Motor neuron (in vitro differentiated cells): ENCODE measurements at regions not wholly inside any gene's neighbourhood (a gene's known extent, or its start where the extent isn't known, plus 50 kb on each side); places are given as distances from the start of the nearest gene placed in this dataset.

Experiments used
- ATAC-seq, 8 experiments: fragments of 200-7000 bp; cut with Tn5 transposase; replicated peaks in 6 of 8; 2 replicates each; pipeline ENCODE4 v1.8.0; 2021; ENCODE audit warnings: mild to moderate bottlenecking in 8 of 8, moderate library complexity in 8 of 8
- H3K27ac ChIP-seq, 2 donors: fragments of 250-450 bp; sonication (Bioruptor Pico); 2 replicates each; pipeline ENCODE4 v1.9.0; 2021; ENCODE audit warnings: antibody characterized with exemption in 2 of 2, mild to moderate bottlenecking in 2 of 2, moderate library complexity in 1 of 2
- H3K4me1 ChIP-seq, 2 donors: fragments of 250-450 bp; sonication (Bioruptor Pico); replicated peaks in 1 of 2; 2 replicates each; pipeline ENCODE4 v1.6.1; 2021; ENCODE audit warnings: antibody characterized with exemption in 2 of 2, mild to moderate bottlenecking in 2 of 2, moderate library complexity in 1 of 2
- H3K4me3 ChIP-seq, 5 donors: fragments of 250-450 bp; sonication (Bioruptor Pico); 2 replicates each; pipeline ENCODE4 v1.9.0; 2021; ENCODE audit warnings: antibody characterized with exemption in 5 of 5, mild to moderate bottlenecking in 5 of 5, moderate library complexity in 4 of 5
- WGBS, 10 experiments: fragments of 450-650 bp; shearing (Covaris generic); methylation state at CpG; one replicate each; pipeline ENCODE4 v1.0.0; 2022; 5-methylcytosine and 5-hydroxymethylcytosine counted together
- in situ Hi-C, 9 experiments: fragments of 400-800 bp; cut with MboI; loops; one replicate each; pipeline ENCODE4 v1.15.0; 2021; ENCODE audit warnings: low sequenced_read_pairs in 9 of 9, low pct_unique_long_range_greater_than_20kb in 2 of 9; ENCODE audit not compliant: unreplicated experiment in 9 of 9

DNA sequence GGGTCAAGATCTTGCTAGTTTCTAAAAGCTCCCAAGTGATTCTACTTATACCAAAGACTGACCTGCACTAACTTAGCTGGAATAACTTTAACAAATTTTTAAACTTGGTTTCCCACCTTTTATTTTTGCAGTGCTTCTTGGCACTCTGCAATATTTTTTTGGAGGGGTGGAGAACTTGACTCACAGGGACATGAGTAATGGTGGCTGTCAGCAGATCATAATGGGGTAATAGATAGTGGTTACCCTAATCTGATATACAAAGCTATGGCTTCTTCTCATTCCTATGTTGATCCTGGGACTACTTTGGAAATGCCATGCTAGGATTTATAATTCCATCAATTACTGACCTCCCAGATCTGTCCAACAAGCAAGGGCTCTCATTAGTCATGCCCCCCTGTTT lies 295.7 kb downstream of the GPAT3 start:
- in situ Hi-C loops = no loop called here
- Histone ChIP-seq H3K4me1 (peaks cover 22 to 24% of the 10 kb centered on the region in 2 donors), H3K4me3 (no peak overlapping the region), H3K27ac (no peak overlapping the region)
- ATAC-seq = peak in 4 of 8 experiments; percentile 16 to 80 (median 31)

DNA sequence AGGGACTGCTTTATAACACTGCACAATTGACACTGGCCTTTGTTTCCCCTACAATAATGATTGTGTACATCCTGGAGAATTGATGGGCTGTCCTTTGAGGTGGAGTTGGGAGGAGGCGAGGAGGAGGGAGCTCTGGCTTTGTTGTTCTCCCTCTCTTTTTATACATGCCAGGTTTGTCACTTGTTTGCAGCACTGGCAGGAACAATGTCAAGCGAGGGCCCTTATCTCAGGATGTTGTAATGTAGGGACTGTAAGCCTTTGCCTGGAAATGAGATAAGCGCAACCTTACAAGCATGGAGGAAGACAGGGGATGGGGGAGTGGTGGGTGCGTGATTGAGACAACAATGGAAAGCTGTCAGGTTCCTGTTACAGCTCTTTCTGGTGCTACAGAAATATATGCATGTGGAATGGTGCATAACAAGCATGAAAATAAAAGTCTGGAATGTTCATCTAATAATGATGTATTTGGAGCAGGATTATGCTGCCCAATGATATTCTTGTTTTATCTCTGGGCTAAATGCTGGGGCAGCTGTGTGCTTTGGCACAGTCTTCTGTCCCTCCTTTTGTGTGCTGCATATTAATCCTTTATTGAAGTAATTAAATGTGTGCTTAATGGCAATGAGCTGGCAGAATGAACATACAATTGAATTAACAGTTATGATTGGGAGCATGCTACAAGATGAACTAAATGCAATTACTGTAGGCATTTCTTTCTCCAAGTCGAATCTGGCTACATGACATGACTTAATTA lies 294.4 kb downstream of the GPAT3 start:
- 29 to 90% (median 76%) methylated on average over 1 to 4 of the region's 5 CpGs; no CpG with 5 or more reads in 3 of the 10 experiments for WGBS, 10 experiments
- Histone ChIP-seq H3K27ac (no peak overlapping the region), H3K4me1 (peaks cover 22 to 24% of the 10 kb centered on the region in 2 donors), H3K4me3 (no peak overlapping the region)
- in situ Hi-C loops = no loop called here
- ATAC-seq = peak in 5 of 8 experiments; percentile 61 to 78 (median 67)

DNA sequence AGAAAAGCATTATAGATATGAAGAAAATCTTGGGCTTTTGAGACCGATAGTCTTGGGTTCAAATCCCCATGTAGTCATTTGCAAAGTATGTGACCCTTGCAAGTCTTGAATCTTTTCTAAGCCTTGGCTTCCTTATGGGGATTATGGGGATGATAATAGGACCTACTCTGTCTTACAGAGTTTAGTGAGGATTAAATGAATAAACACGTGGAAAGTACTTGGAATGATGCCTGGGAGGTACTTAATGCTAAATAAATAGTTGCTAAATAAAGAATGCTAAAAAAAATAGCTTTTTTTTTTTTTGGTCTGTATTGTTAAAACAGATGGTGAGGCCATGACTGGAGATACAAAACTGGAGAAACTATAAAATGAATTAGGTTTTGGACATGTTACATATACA lies 292.7 kb downstream of the GPAT3 start:
- WGBS, 10 experiments = 0 to 100% (median 79%) methylated on average over 1 to 2 of the region's 2 CpGs
- Histone ChIP-seq H3K27ac (no peak overlapping the region), H3K4me1 (peaks cover 22 to 24% of the 10 kb centered on the region in 2 donors), H3K4me3 (no peak overlapping the region)
- no peak for ATAC-seq
- in situ Hi-C loops = no loop called here

DNA sequence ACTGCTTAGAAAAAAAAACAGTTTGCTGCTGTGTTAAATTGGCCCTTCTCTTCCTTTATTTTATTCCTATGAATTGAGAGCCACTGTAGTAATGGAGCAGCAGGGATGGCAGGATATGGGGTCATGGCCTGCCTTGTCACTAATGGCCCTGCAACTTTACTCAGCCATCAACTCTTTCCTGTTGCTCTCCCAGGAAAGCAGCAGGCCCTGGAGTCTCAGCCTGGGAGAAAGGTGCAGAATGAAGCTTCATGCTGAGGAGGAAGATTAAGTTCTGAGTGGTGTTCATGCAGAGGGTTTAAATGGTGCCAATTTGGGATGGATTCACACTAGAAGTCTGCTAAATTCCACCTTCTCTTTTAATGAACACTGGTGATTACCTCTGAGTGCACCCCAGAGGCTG lies 285.6 kb downstream of the GPAT3 start:
- ATAC-seq = no peak
- no peaks in the 10 kb centered on the region for H3K4me1 ChIP-seq
- H3K4me3 ChIP-seq = no peak overlapping the region
- no peak overlapping the region for H3K27ac ChIP-seq
- in situ Hi-C loops = no loop called here

DNA sequence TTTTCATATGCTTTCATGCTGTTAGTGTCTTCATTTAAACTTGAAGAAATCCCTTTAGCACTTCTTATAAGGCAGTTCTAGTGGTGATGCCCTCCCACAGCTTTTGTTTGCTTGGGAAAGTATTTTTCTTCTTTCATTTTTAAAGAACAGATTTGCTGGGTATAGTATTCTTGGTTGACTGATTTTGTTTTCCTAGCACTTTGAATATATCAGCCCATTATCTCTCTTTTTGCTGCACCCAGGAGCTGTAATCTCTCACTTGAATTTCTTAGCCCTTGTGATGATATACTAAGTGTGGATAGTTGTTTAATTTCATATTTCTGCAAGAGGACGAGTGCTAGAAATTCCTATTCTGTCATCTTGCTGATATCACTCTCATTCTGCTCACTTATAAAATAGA lies 283.7 kb downstream of the GPAT3 start:
- in situ Hi-C loops = no loop called here
- H3K4me1 ChIP-seq = no peaks in the 10 kb centered on the region
- no peak for ATAC-seq
- 9 to 100% (median 70%) methylated on average over 1 of the region's 1 CpG; no CpG with 5 or more reads in 4 of the 10 experiments for WGBS, 10 experiments
- H3K4me3 ChIP-seq = no peak overlapping the region
- H3K27ac ChIP-seq = no peak overlapping the region

DNA sequence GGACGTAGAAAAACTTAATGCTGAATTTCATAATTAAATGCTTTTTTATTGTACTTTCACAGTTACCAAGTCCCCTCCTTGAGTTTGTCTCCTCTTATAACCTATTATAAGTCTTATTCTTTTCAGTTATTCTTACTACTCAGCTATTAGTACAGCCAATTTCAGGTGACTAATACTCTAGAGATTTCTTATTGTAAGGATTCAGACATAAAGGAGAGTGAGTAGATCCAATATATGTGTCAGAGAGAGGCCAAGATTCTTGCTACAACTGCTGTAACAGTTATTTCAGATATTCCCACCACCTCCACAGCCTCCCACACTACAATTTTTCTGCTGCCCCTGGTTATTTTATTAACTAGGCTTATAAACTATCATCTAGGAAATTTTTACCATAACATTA lies 274.5 kb downstream of the GPAT3 start:
- 33 to 100% (median 100%) methylated on average over 1 of the region's 1 CpG; no CpG with 5 or more reads in 1 of the 10 experiments for WGBS, 10 experiments
- H3K27ac ChIP-seq = no peak overlapping the region
- H3K4me1 ChIP-seq = peaks cover 0 to 9% of the 10 kb centered on the region in 2 donors
- in situ Hi-C loops = no loop called here
- no peak for ATAC-seq
- no peak overlapping the region for H3K4me3 ChIP-seq

DNA sequence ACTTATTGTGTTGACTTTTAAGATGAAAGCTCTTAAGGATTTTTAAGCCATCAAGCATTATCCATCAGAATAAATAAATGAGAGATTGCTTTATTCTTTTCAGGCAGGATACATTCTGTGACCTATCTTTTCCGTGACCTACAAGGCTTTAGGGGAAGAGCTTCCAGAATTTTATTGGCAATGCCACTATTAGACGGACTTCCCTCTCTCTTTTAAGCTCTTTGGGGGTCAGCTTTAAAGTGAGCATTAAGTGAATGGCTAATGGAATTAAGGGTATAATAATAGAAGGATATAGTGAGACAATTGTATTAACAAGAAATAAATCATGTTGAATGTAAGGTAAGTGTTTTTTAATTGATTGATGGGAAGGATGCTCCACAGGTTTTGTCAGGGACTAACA lies 273.7 kb downstream of the GPAT3 start:
- Histone ChIP-seq H3K4me1 (peaks cover 0 to 9% of the 10 kb centered on the region in 2 donors), H3K4me3 (no peak overlapping the region), H3K27ac (no peak overlapping the region)
- in situ Hi-C loops = no loop called here
- WGBS, 10 experiments = 61 to 83% (median 74%) methylated on average over 1 to 2 of the region's 2 CpGs; no CpG with 5 or more reads in 2 of the 10 experiments
- peak in 4 of 8 experiments; percentile 36 to 86 (median 56) for ATAC-seq

DNA sequence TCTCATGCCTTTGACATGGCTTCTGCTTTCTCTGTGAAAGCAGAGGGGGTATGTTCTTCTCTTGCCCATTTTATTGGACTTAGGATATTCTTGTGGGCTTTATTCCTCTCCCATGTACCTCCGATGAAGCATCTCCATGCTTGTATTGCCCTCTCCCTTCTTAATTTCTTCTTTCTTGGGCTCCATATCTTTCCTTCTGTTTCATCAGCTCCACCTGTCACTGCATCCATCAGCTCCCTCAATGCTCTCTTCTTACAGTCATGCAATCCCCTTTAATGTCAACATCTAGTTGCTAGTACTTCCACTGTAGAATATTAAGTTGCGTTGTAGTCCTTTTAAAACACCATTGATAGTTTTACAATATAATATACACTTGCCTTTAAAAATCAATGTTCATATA lies 257.6 kb downstream of the GPAT3 start:
- in situ Hi-C loops = no loop called here
- ATAC-seq = no peak
- WGBS, 10 experiments = 0 to 96% (median 50%) methylated on average over 1 to 2 of the region's 2 CpGs

DNA sequence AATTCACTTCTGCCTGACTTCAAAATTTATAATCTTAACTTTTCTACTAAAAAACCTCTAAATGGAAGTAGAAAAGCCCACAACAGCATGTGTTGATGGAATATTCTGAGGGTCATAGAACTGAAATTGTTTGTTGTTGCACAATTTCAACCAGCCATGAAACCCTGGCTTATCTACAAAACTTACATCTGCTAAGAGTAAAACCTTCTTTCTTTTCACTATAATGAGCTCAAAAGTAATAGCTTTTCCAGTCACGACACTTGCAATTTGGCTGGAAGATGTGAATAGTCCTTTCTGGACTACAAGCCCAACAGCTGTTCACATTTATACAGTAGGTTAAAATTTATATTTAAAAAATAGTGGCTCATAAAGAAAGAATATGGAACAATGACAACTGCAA lies 250.0 kb downstream of the GPAT3 start:
- H3K27ac ChIP-seq = no peak overlapping the region
- 50 to 100% (median 83%) methylated on average over 1 of the region's 1 CpG; no CpG with 5 or more reads in 3 of the 10 experiments for WGBS, 10 experiments
- H3K4me3 ChIP-seq = no peak overlapping the region
- peaks cover 4 to 6% of the 10 kb centered on the region in 2 donors for H3K4me1 ChIP-seq
- no peak for ATAC-seq
- in situ Hi-C loops = no loop called here

More for the DNA sequence above, 257.6 kb downstream of the GPAT3 start:
- Histone ChIP-seq H3K4me1 (peaks cover 0 to 3% of the 10 kb centered on the region in 2 donors), H3K4me3 (no peak overlapping the region), H3K27ac (no peak overlapping the region)

DNA sequence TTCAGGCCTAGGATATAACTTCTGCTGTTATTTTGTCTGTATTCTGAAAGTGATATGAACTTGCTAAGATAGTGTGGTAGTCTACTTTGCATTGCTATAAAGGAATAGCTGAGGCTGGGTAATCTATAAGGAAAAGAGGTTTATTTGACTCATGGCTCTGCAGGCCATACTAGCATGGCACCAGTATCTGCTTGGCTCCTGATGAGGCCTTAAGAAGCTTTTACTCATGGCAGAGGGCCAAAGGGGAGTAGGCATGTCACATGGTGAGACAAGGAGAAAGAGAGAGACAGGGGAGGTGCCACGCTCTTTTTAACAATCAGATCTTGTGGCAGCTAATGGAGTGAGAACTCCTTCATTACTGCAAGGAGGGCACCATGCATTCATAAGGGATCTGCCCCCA lies 247.3 kb downstream of the GPAT3 start:
- 80 to 100% (median 100%) methylated on average over 1 of the region's 1 CpG; no CpG with 5 or more reads in 6 of the 10 experiments for WGBS, 10 experiments
- no peak for ATAC-seq
- Histone ChIP-seq H3K27ac (no peak overlapping the region), H3K4me1 (peaks cover 25 to 31% of the 10 kb centered on the region in 2 donors), H3K4me3 (no peak overlapping the region)
- in situ Hi-C loops = no loop called here

GRCh38 chr4:83782591-83782990 lies 246.7 kb downstream of the GPAT3 start:
- H3K4me3 ChIP-seq = no peak overlapping the region
- in situ Hi-C loops = no loop called here
- WGBS, 10 experiments = 70 to 100% (median 82%) methylated on average over 1 to 6 of the region's 6 CpGs
- no peak for ATAC-seq
- no peak overlapping the region for H3K27ac ChIP-seq
- H3K4me1 ChIP-seq = peaks cover 25 to 37% of the 10 kb centered on the region in 2 donors

- in situ Hi-C loops = no loop called here
- H3K4me3 ChIP-seq = no peak overlapping the region
- 83 to 100% (median 100%) methylated on average over 1 of the region's 1 CpG; no CpG with 5 or more reads in 4 of the 10 experiments for WGBS, 10 experiments
- no peak overlapping the region for H3K27ac ChIP-seq
- peaks cover 25 to 40% of the 10 kb centered on the region in 2 donors for H3K4me1 ChIP-seq
- ATAC-seq = no peak
Measured at GRCh38 chr4:83781434-83781833, 245.5 kb downstream of the GPAT3 start.

DNA sequence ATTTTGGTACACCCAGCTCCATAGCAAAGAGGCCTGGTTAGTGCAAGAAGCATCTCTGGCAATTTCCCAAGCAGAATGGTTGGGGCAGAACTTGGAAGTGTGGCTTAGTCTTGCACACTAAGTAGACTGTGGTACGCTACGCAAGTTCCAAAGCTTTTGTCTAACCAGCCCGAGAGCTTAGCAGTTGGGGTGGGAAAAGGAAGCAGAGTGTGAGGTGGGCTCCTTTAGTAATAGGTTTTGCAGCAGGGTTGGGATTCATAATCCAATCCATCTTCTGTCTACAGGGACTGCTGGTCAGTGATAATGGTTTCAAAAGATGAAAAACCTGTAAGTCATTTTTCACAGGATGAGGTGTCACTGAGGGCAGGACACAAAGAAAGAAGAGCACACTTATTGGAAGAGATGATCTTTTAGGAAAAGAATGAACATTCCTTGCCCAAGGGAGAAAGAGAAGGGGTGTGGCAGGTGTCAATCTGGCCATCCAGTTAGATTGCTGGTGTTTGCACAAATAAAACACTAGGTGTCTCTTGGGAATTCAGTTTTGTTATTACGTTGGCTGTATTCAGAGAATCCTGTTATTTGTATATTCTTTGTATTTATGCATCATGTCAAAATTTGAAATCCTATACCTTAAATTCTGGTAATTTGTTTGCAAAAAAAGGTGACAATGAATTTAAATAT lies 244.3 kb downstream of the GPAT3 start:
- ATAC-seq = peak in 5 of 8 experiments; percentile 10 to 62 (median 53)
- Histone ChIP-seq H3K4me1 (peaks cover 25 to 40% of the 10 kb centered on the region in 2 donors), H3K27ac (peak overlapping the region in 1 of 2 donors; percentile 23), H3K4me3 (no peak overlapping the region)
- 40 to 100% (median 82%) methylated on average over 1 to 4 of the region's 4 CpGs for WGBS, 10 experiments
- in situ Hi-C loops = no loop called here
